MG63 (cell line): ENCODE measurements at regions not wholly inside any gene's neighbourhood (a gene's known extent, or its start where the extent isn't known, plus 50 kb on each side); places are given as distances from the start of the nearest gene placed in this dataset.

Experiments used
- DNase-seq: peaks from one replicate; pipeline ENCODE4 v3.0.0-alpha.2; 2020
- H3K27me3 ChIP-seq: fragments of 250-450 bp; sonication (Bioruptor Pico); 2 replicates; pipeline ENCODE4 v1.5.1; 2020; ENCODE audit warnings: mild to moderate bottlenecking, moderate library complexity
- H3K36me3 ChIP-seq: fragments of 250-450 bp; sonication (Bioruptor Pico); 2 replicates; pipeline ENCODE4 v1.5.1; 2020; ENCODE audit warnings: mild to moderate bottlenecking, moderate library complexity
- H3K4me3 ChIP-seq: fragments of 250-450 bp; sonication (Bioruptor Pico); 2 replicates; pipeline ENCODE4 v1.5.1; 2020; ENCODE audit warnings: mild to moderate bottlenecking, moderate library complexity
- H3K9me3 ChIP-seq: fragments of 250-450 bp; sonication (Bioruptor Pico); 2 replicates; pipeline ENCODE4 v1.5.1; 2020; ENCODE audit warnings: mild to moderate bottlenecking, moderate library complexity

GRCh38 chr14:89542786-89543424 lies 125.9 kb upstream of the FOXN3 start:
- DNase-seq, result no peak
- Histone ChIP-seq H3K36me3 (no peaks in the 10 kb centered on the region), H3K4me3 (no peak overlapping the region), H3K9me3 (no peaks in the 10 kb centered on the region), H3K27me3 (no peaks in the 10 kb centered on the region)

GRCh38 chr14:89540830-89541470 lies 123.9 kb upstream of the FOXN3 start:
- no peaks in the 10 kb centered on the region for H3K36me3 ChIP-seq
- H3K27me3 ChIP-seq, result no peaks in the 10 kb centered on the region
- H3K4me3 ChIP-seq, result no peak overlapping the region
- DNase-seq, result peak; percentile 5
- H3K9me3 ChIP-seq, result no peaks in the 10 kb centered on the region

DNA sequence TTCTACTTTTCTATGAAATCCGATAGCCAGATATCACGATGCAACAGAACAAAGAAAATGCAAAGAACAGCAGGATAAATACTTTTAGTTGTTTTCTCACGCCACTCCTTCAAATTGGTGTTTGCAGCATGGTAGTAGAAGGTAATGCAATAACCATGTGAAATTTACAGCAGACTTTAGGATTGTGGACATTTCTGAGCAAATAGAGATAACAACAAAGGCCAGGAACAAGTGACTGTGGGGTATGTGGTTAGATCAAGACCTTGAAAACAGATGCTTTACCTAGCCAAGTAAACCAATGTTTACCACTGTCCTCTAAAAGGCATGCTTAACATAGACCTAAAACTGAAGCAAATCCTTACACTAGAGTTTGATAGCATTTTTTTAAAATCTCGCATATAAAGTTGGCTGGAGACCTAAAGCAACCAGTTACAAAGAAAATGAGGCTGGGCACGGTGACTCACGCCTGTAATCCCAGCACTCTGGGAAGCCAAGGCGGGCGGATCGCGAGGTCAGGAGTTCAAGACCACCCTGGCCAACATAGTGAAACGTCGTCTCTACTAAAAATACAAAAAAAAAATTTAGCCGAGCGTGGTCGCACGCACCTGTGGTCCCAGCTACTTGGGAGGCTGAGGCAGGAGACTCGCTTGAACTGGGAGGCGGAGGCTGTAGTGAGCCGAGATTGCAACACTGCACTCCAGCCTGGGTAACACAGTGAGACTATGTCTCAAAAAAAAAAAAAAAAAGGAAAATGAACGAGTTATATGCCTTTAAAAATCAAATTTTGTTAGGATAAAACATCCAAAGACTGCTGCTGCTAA lies 123.2 kb upstream of the FOXN3 start:
- Histone ChIP-seq H3K4me3 (no peak overlapping the region), H3K27me3 (no peaks in the 10 kb centered on the region)
- peak; percentile 42 for DNase-seq

GRCh38 chr14:89537911-89538310 lies 120.9 kb upstream of the FOXN3 start:
- Histone ChIP-seq H3K4me3 (no peak overlapping the region), H3K27me3 (no peaks in the 10 kb centered on the region), H3K36me3 (no peaks in the 10 kb centered on the region), H3K9me3 (no peaks in the 10 kb centered on the region)
- DNase-seq, result no peak

More for the DNA sequence above, 123.2 kb upstream of the FOXN3 start:
- no peaks in the 10 kb centered on the region for H3K9me3 ChIP-seq
- H3K36me3 ChIP-seq, result no peaks in the 10 kb centered on the region

- Histone ChIP-seq H3K4me3 (no peak overlapping the region), H3K36me3 (no peaks in the 10 kb centered on the region), H3K27me3 (no peaks in the 10 kb centered on the region), H3K9me3 (no peaks in the 10 kb centered on the region)
- DNase-seq, result no peak
Measured at GRCh38 chr14:89534902-89535685, 118.1 kb upstream of the FOXN3 start.

DNA sequence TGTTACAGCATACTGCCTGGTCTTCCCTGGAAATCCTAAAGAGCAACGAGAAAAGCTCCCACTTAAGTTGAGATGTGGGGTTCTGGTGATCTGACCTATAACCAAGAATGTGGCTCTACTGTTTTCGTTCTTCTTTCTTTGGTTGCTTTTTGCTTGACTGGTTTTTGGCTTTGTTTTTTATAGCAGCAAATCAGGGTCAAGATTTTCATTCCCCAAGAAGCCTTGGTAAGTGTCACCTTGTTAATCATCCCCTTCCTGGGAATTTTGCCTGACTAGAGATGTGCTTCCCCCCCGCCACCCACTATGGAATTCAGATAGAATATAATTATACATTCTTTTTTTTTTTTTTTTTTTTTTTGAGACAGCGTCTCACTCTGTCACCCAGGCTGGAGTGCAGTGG lies 116.7 kb upstream of the FOXN3 start:
- H3K4me3 ChIP-seq, result no peak overlapping the region
- DNase-seq, result no peak
- H3K9me3 ChIP-seq, result no peaks in the 10 kb centered on the region
- H3K36me3 ChIP-seq, result no peaks in the 10 kb centered on the region
- no peaks in the 10 kb centered on the region for H3K27me3 ChIP-seq

DNA sequence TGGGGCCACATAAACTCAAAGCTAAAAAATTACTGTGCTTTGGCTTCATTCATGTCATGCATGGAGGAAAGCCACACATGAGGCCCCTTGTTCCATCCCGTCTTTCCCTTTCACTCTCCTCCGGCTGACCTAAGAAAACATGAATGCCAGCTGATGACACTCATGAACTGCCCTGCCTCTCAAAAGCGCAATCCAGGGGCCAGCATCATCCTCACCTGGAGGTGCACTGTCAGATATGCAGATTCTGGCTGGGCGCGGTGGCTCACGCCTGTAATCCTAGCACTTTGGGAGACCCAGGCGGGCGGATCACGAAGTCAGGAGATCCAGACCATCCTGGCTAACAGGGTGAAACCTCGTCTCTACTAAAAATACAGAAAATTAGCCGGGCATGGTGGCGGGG lies 116.1 kb upstream of the FOXN3 start:
- H3K27me3 ChIP-seq, result no peaks in the 10 kb centered on the region
- H3K4me3 ChIP-seq, result no peak overlapping the region
- H3K9me3 ChIP-seq, result no peaks in the 10 kb centered on the region
- H3K36me3 ChIP-seq, result no peaks in the 10 kb centered on the region
- DNase-seq, result no peak

DNA sequence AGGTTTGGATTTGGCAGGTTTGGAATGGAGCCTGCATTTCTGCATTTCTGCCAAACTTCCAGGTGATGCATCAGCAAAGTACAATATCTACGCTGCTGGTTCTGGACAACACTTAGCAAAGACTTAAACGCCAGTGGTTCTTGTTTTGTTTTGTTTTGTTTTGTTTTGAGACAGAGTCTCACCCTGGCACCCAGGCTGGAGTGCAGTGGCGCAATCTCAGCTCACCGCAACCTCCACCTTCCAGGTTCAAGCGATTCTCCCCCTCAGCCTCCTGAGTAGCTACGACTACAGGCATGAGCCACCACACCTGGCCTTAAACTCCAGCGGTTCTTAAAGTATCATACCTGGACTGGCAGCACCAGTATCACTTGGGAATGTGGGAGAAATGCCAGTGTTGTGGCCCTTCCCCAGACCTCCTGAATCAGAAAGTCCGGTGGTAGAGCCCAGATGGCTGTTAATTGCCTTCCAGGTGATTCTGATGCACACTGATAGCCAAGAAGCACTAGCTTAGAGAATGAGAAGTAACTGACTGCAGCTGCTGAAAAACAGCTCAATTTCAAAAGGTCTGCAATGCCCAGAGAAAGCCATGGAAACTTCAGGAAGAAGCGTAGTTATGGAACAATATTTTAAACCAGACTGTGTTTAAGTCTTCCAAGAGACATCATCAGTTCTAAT lies 114.8 kb upstream of the FOXN3 start:
- H3K27me3 ChIP-seq, result no peaks in the 10 kb centered on the region
- H3K36me3 ChIP-seq, result no peaks in the 10 kb centered on the region
- no peak overlapping the region for H3K4me3 ChIP-seq
- no peak for DNase-seq
- no peaks in the 10 kb centered on the region for H3K9me3 ChIP-seq

- DNase-seq, result no peak
- no peak overlapping the region for H3K4me3 ChIP-seq
- H3K36me3 ChIP-seq, result no peaks in the 10 kb centered on the region
- H3K9me3 ChIP-seq, result no peaks in the 10 kb centered on the region
- H3K27me3 ChIP-seq, result no peaks in the 10 kb centered on the region
Measured at GRCh38 chr14:89524990-89525667, 108.1 kb upstream of the FOXN3 start.

GRCh38 chr14:89524412-89524811 lies 107.4 kb upstream of the FOXN3 start:
- no peaks in the 10 kb centered on the region for H3K27me3 ChIP-seq
- H3K36me3 ChIP-seq, result no peaks in the 10 kb centered on the region
- no peak for DNase-seq
- H3K9me3 ChIP-seq, result no peaks in the 10 kb centered on the region
- no peak overlapping the region for H3K4me3 ChIP-seq

GRCh38 chr14:89521988-89522387 lies 105.0 kb upstream of the FOXN3 start:
- no peaks in the 10 kb centered on the region for H3K36me3 ChIP-seq
- no peak for DNase-seq
- H3K27me3 ChIP-seq, result no peaks in the 10 kb centered on the region
- no peak overlapping the region for H3K4me3 ChIP-seq
- H3K9me3 ChIP-seq, result no peaks in the 10 kb centered on the region

GRCh38 chr14:89519040-89519439 lies 102.0 kb upstream of the FOXN3 start:
- H3K4me3 ChIP-seq, result no peak overlapping the region
- H3K36me3 ChIP-seq, result no peaks in the 10 kb centered on the region
- DNase-seq, result no peak
- H3K27me3 ChIP-seq, result no peaks in the 10 kb centered on the region
- H3K9me3 ChIP-seq, result no peaks in the 10 kb centered on the region

DNA sequence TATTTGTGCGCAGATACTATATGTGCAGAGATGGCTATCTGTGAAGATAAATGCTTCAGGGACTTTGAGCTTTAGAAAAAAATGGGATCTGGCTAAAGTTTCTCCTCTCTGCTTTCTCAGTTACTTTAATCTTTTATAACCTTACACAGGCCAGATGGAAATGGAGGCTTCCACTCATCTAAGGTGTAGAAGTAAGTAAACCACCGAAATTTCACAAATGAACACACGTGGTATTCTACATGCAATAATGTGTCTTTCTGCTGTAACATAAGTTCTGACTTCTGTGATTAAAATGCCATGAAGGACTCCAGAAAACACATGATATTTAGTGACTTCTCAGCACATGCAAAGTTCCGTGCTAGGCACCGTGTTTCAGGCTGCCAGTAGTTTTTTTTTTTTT lies 99.1 kb upstream of the FOXN3 start:
- Histone ChIP-seq H3K27me3 (no peaks in the 10 kb centered on the region), H3K36me3 (no peaks in the 10 kb centered on the region), H3K9me3 (no peaks in the 10 kb centered on the region), H3K4me3 (no peak overlapping the region)
- no peak for DNase-seq

GRCh38 chr14:89514601-89515000 lies 97.6 kb upstream of the FOXN3 start:
- no peak for DNase-seq
- H3K4me3 ChIP-seq, result no peak overlapping the region
- H3K36me3 ChIP-seq, result no peaks in the 10 kb centered on the region
- H3K27me3 ChIP-seq, result no peaks in the 10 kb centered on the region
- H3K9me3 ChIP-seq, result no peaks in the 10 kb centered on the region

GRCh38 chr14:89509891-89510290 lies 92.9 kb upstream of the FOXN3 start:
- H3K36me3 ChIP-seq, result no peaks in the 10 kb centered on the region
- no peaks in the 10 kb centered on the region for H3K9me3 ChIP-seq
- no peak for DNase-seq
- H3K4me3 ChIP-seq, result no peak overlapping the region
- H3K27me3 ChIP-seq, result no peaks in the 10 kb centered on the region

DNA sequence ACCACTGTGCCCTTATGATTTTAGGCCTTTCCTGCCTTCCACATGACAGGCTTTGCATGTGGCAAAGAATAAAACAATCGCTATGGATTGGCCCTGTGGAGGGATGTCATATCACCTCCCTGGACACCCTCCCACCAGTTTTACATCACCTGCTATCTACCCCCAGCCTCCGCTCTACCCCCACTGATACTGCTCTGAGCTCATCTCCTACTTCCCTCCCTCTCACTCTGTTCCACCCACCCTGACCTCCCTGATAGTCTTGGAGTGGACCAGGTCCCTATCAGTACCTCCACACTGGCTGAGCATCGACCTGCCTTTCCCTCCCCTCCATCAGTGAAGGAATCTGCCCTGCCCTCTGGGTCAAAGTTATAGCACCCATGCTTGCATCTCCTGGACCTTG lies 91.8 kb upstream of the FOXN3 start:
- Histone ChIP-seq H3K27me3 (no peaks in the 10 kb centered on the region), H3K36me3 (no peaks in the 10 kb centered on the region), H3K4me3 (no peak overlapping the region), H3K9me3 (no peaks in the 10 kb centered on the region)
- DNase-seq, result no peak
